GM12878 (cell line): ENCODE measurements at regions not wholly inside any gene's neighbourhood (a gene's known extent, or its start where the extent isn't known, plus 50 kb on each side); places are given as distances from the start of the nearest gene placed in this dataset.

ENCODE experiments used
- ATAC-seq: fragments of 200-7000 bp; cut with Tn5 transposase; 3 replicates; pipeline ENCODE4 v1.9.1; 2020; ENCODE audit warnings: mild to moderate bottlenecking, moderate library complexity
- BruUV-seq: library from RNA; stranded (reverse); fragments of 400-500 nt; replicated peaks from 2 replicates; lab custom pipeline; 2021; lab: Mats Ljungman, UMichigan
- CTCF ChIA-PET: fragments of 300-600 bp; sonication (Branson Sonifier 250); formaldehyde crosslinking; extraction: SDS; loops from one replicate; lab custom pipeline; 2021; ENCODE audit warnings: inconsistent platforms; lab: Yijun Ruan, JAX
- POLR2A ChIA-PET: fragments of 350-600 bp; formaldehyde crosslinking; extraction: SDS; loops from one replicate; lab custom pipeline; 2021; ENCODE audit warnings: inconsistent platforms; lab: Charles Lee
- RAD21 ChIA-PET: fragments of 300-600 bp; sonication (Branson Sonifier 250); formaldehyde crosslinking; loops from one replicate; lab custom pipeline; 2023; ENCODE audit warnings: antibody characterized with exemption; ENCODE audit not compliant: unreplicated experiment; lab: Charles Lee
- SMC1A ChIA-PET: fragments of 300-600 bp; sonication (Branson Sonifier 250); formaldehyde crosslinking; loops from one replicate; lab custom pipeline; 2023; ENCODE audit not compliant: unreplicated experiment, uncharacterized antibody; lab: Charles Lee
- DNase-seq: peaks from one replicate; pipeline ENCODE4 v3.0.0-alpha.2; 2011; ENCODE audit warnings: low read depth, low spot score
- FAIRE-seq: peaks from 3 replicates; lab custom pipeline; 2011; peaks lifted over from hg19 to GRCh38; lab: Jason Lieb, UNC
- H2AFZ ChIP-seq: 2 replicates; pipeline ENCODE4 v1.6.0; 2011; ENCODE audit warnings: low read depth, low read length, control low read depth; ENCODE audit not compliant: control insufficient read depth
- H3K27ac ChIP-seq: 2 replicates; pipeline ENCODE4 v1.5.1; 2011; ENCODE audit warnings: control low read depth; ENCODE audit not compliant: control insufficient read depth, insufficient read depth
- H3K27me3 ChIP-seq, 2 experiments: replicated peaks in 1 of 2; 2 replicates each; pipeline versions ENCODE4 v1.6.0 to v1.6.1; 2011; ENCODE audit warnings: low read length in 1 of 2; ENCODE audit not compliant: control insufficient read depth in 2 of 2, insufficient read depth in 2 of 2
- H3K36me3 ChIP-seq, 2 experiments: 2 replicates each; pipeline ENCODE4 v1.5.1; 2011; ENCODE audit warnings: low read length in 1 of 2; ENCODE audit not compliant: control insufficient read depth in 2 of 2, insufficient read depth in 2 of 2
- H3K4me1 ChIP-seq: 2 replicates; pipeline ENCODE4 v1.6.1; 2011; ENCODE audit warnings: mild to moderate bottlenecking, low read length, moderate library complexity, mixed read lengths; ENCODE audit not compliant: control insufficient read depth, insufficient read depth
- H3K4me2 ChIP-seq: 2 replicates; pipeline ENCODE4 v1.6.0; 2011; ENCODE audit warnings: control low read depth; ENCODE audit not compliant: control insufficient read depth, insufficient read depth
- H3K4me3 ChIP-seq: fragments of 200-600 bp; sonication (generic); 2 replicates; pipeline ENCODE4 v1.5.1; 2016
- H3K79me2 ChIP-seq: 2 replicates; pipeline ENCODE4 v1.6.0; 2011; ENCODE audit warnings: low read length; ENCODE audit not compliant: control insufficient read depth, insufficient read depth
- H3K9ac ChIP-seq: 2 replicates; pipeline ENCODE4 v1.8.0; 2011; ENCODE audit warnings: low read length, control low read depth, mixed read lengths; ENCODE audit not compliant: control insufficient read depth, insufficient read depth
- H3K9me3 ChIP-seq: replicated peaks from 3 replicates; pipeline ENCODE4 v1.5.1; 2011; ENCODE audit warnings: mild to moderate bottlenecking, low read length; ENCODE audit not compliant: control insufficient read depth, insufficient read depth
- H4K20me1 ChIP-seq: 2 replicates; pipeline ENCODE4 v1.6.0; 2011; ENCODE audit not compliant: control insufficient read depth, insufficient read depth
- BACH1 ChIP-seq: fragments of 450-650 bp; IDR thresholded peaks from 2 replicates; pipeline ENCODE4 v1.6.1; 2017; ENCODE audit warnings: mild to moderate bottlenecking, borderline replicate concordance
- BCL11A ChIP-seq: IDR thresholded peaks from 2 replicates; pipeline ENCODE4 v1.6.1; 2011; ENCODE audit warnings: low read depth, low read length
- E2F4 ChIP-seq: IDR thresholded peaks from 2 replicates; pipeline ENCODE4 v1.6.1; 2012; ENCODE audit warnings: low read depth, low read length, improper control_type of control experiment
- NBN ChIP-seq: fragments of 450-650 bp; IDR thresholded peaks from 2 replicates; pipeline ENCODE4 v1.6.1; 2016
- NR2C2 ChIP-seq: IDR thresholded peaks from 2 replicates; pipeline ENCODE4 v1.6.1; 2011; ENCODE audit warnings: borderline replicate concordance, low read depth; ENCODE audit not compliant: control insufficient read depth, insufficient read length
- NRF1 ChIP-seq: conservative IDR thresholded peaks from 2 replicates; pipeline ENCODE4 v1.6.1; 2011; ENCODE audit warnings: mild to moderate bottlenecking, low read depth, low read length, improper control_type of control experiment
- RAD51 ChIP-seq: fragments of 450-650 bp; IDR thresholded peaks from 2 replicates; pipeline ENCODE4 v1.6.1; 2016; ENCODE audit warnings: moderate library complexity, mild to moderate bottlenecking, inconsistent platforms
- REST ChIP-seq: IDR thresholded peaks from 2 replicates; pipeline ENCODE4 v1.6.1; 2012; ENCODE audit warnings: mild to moderate bottlenecking, low read depth, low read length
- SMAD1 ChIP-seq: fragments of 450-650 bp; IDR thresholded peaks from 2 replicates; pipeline ENCODE4 v1.6.1; 2018; ENCODE audit warnings: mild to moderate bottlenecking, low read depth; ENCODE audit not compliant: partially characterized antibody
- SMARCA5 ChIP-seq: fragments of 450-650 bp; IDR thresholded peaks from 2 replicates; pipeline ENCODE4 v1.6.1; 2017; ENCODE audit warnings: mild to moderate bottlenecking
- ZNF687 ChIP-seq: fragments of 450-650 bp; IDR thresholded peaks from 2 replicates; pipeline ENCODE4 v1.6.1; 2017; ENCODE audit warnings: mild to moderate bottlenecking, moderate library complexity
- ZZZ3 ChIP-seq: IDR thresholded peaks from 2 replicates; pipeline ENCODE4 v1.6.1; 2011; ENCODE audit warnings: low read depth; ENCODE audit not compliant: control insufficient read depth, insufficient read length
- WGBS: methylation state at CpG from one replicate; pipeline ENCODE4 v1.1.6; 2016; ENCODE audit warnings: low lambda C conversion rate; ENCODE audit not compliant: insufficient replicate concordance, insufficient coverage; ENCODE audit errors: missing lambda C conversion rate; 5-methylcytosine and 5-hydroxymethylcytosine counted together
- in situ Hi-C: fragments of 300-500 bp; cut with MboI; formaldehyde crosslinking; loops from 9 replicates; pipeline ENCODE4 v1.14.3; 2018; ENCODE audit warnings: mixed read lengths
- intact Hi-C: fragments of 100-400 bp; cut with micrococcal nuclease; formaldehyde crosslinking; loops from one replicate; pipeline ENCODE4 v1.14.2; 2022; ENCODE audit not compliant: unreplicated experiment
- TF ChIP-seq, protein P1 (sequence below): fragments of 450-650 bp; IDR thresholded peaks from 2 replicates; pipeline ENCODE4 v1.6.1; 2017; ENCODE audit warnings: mild to moderate bottlenecking, low read depth, inconsistent platforms; ENCODE audit not compliant: poor library complexity, severe bottlenecking

- Histone ChIP-seq H3K9me3 (no peaks in the 10 kb centered on the region), H3K27ac (no peak overlapping the region), H3K27me3 (no peaks in the 10 kb centered on the region), H3K4me2 (no peak overlapping the region), H2AFZ (no peak overlapping the region), H3K4me3 (no peak overlapping the region), H3K79me2 (no peaks in the 10 kb centered on the region), H3K36me3 (no peaks in the 10 kb centered on the region), H4K20me1 (no peaks in the 10 kb centered on the region), H3K4me1 (no peaks in the 10 kb centered on the region), H3K9ac (no peak overlapping the region)
- ChIA-PET CTCF (no interaction called here), POLR2A (no interaction called here), SMC1A (interaction anchor here (1.4 kb wide), 1 partner anchor 15 kb away, joined by 3 read pairs; no protein-coding TSS in a partner anchor), RAD21 (no interaction called here)
- no TSS peak for BruUV-seq
- ATAC-seq (no peak), DNase-seq (no peak), FAIRE-seq (no peak)
- in situ Hi-C loops, result no loop called here
- intact Hi-C loops, result no loop called here
- 0% methylated on average over 1 of the region's 1 CpG for WGBS
- TF ChIP-seq BCL11A, result no peak
- no peak for TF ChIP-seq E2F4
- TF ChIP-seq SMARCA5, result no peak
- no peak for TF ChIP-seq NBN
- no peak for TF ChIP-seq SMAD1
- no peak for TF ChIP-seq RAD51
- TF ChIP-seq, protein P1, sequence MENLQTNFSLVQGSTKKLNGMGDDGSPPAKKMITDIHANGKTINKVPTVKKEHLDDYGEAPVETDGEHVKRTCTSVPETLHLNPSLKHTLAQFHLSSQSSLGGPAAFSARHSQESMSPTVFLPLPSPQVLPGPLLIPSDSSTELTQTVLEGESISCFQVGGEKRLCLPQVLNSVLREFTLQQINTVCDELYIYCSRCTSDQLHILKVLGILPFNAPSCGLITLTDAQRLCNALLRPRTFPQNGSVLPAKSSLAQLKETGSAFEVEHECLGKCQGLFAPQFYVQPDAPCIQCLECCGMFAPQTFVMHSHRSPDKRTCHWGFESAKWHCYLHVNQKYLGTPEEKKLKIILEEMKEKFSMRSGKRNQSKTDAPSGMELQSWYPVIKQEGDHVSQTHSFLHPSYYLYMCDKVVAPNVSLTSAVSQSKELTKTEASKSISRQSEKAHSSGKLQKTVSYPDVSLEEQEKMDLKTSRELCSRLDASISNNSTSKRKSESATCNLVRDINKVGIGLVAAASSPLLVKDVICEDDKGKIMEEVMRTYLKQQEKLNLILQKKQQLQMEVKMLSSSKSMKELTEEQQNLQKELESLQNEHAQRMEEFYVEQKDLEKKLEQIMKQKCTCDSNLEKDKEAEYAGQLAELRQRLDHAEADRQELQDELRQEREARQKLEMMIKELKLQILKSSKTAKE, result no peak
- no peak for TF ChIP-seq BACH1
- no peak for TF ChIP-seq NRF1
- no peak for TF ChIP-seq NR2C2
- TF ChIP-seq ZNF687, result no peak
- no peak for TF ChIP-seq REST
- TF ChIP-seq ZZZ3, result no peak
Measured at GRCh38 chr13:70714993-70715392, 606.7 kb upstream of the KLHL1 start.
